ENCODE measurements at regions not wholly inside any gene's neighbourhood (a gene's known extent, or its start where the extent isn't known, plus 50 kb on each side); places are given as distances from the start of the nearest gene placed in this dataset.
A peak's percentile ranks its signal among the peaks of the same experiment; 100 is the strongest.

DNA sequence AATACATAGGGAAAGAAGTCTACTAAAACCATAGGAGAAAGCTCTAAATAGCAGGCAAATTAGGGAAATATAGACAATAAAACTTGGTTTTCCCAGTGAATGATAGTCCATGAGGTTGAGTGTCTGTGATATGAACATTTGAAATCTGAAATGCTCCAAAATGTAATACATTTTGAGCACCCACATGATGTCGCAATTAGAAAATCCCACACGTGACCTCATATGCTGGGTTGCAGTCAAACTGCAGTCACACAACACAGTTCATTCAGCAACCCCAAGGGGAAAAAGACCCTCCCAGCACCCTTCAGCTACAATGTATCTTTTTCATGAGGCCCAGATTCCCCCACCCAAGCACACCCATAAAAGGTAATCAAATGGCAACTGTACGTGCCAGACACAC is 155.6 kb downstream of the BTC start:
- ATAC-seq, result no peak
- no peak for DNase-seq
- H3K9me3 Mint-ChIP-seq, result no peaks in the 10 kb centered on the region
- H3K27me3 Mint-ChIP-seq, result peaks cover 23% of the 10 kb centered on the region
- no peak overlapping the region for H3K4me3 Mint-ChIP-seq
- no peak overlapping the region for H3K27ac Mint-ChIP-seq
- H3K4me1 Mint-ChIP-seq, result no peaks in the 10 kb centered on the region

DNA sequence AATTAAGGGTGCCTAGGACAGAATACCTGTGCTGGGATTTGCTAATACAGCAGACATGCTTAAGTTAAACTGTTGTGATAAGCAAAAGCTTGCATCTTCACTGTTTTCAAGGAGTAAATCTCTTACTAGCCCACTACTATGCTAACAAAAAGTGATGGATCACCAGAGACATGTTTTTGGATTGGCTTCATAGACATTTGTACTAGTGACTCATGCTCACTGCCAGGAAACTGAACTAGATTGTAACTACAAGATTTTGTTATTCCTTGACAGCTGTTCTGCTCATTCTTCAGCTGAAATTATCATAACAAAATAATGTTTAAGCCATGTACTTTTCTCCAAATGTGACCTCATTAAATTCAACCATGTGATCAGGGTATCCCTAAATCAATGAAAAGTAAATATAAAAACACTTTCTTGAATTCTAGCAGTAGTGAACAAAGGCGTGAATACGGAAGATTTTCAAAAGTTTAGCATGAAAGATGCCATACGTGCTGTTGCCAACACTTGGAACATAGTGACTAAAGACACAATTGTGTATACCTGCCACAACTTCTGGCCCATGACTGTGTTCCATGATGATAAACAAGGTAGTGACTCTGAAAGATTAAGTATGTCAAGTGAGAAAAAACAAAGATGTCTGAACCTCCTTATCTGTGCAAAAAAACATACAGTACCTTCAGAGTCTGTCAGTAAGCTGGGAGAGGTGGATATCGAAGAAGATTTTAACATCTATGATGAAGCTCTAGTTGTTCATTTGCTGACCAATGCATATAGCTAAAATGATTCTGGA is 154.0 kb downstream of the BTC start:
- H3K4me1 Mint-ChIP-seq, result no peaks in the 10 kb centered on the region
- ATAC-seq (no peak), DNase-seq (no peak)
- peaks cover 21% of the 10 kb centered on the region for H3K27me3 Mint-ChIP-seq
- no peak overlapping the region for H3K4me3 Mint-ChIP-seq
- H3K27ac Mint-ChIP-seq, result no peak overlapping the region
- H3K9me3 Mint-ChIP-seq, result no peaks in the 10 kb centered on the region

DNA sequence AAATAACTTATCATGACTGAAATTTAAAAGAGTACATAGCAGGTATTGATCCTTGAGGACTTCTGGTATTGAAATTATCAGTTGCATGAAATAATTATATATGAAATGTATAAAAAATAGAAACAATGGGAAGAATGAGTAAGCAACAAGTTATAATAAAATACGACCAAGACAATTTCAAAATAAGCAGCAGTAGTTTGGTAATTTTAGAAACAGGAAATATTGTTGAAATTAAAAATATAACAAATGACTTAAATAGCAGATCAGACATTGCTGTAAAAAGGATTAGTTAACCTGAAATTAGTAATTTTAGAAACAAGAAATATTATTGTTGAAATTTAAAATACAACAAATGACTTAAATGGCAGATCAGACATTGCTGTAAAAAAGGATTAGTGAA is 152.3 kb downstream of the BTC start:
- Mint-ChIP-seq H3K4me3 (no peak overlapping the region), H3K27ac (no peak overlapping the region), H3K4me1 (no peaks in the 10 kb centered on the region), H3K27me3 (peaks cover 13% of the 10 kb centered on the region), H3K9me3 (no peaks in the 10 kb centered on the region)
- no peak for ATAC-seq
- no peak for DNase-seq

DNA sequence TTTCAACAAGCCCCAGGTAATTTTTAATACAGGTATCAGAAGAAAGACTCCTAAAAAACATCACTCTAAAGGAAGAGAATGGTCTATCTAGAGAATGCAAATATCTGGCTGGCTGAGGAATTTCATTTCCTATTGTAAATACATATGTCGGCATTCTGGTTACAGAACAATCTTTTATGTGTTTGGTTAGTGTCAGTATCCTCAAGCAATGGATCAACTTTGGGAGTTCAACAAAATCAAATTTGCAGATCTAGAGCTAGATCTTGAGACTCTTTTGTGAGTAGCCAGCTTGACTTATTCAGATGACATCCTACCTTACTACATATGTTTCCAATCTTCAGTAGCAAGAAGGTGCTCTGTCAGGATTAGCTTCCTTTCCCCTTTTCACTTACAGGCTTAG is 145.1 kb downstream of the BTC start:
- Mint-ChIP-seq H3K9me3 (no peaks in the 10 kb centered on the region), H3K27me3 (no peaks in the 10 kb centered on the region), H3K27ac (no peak overlapping the region), H3K4me1 (no peaks in the 10 kb centered on the region), H3K4me3 (no peak overlapping the region)
- no peak for DNase-seq
- no peak for ATAC-seq

DNA sequence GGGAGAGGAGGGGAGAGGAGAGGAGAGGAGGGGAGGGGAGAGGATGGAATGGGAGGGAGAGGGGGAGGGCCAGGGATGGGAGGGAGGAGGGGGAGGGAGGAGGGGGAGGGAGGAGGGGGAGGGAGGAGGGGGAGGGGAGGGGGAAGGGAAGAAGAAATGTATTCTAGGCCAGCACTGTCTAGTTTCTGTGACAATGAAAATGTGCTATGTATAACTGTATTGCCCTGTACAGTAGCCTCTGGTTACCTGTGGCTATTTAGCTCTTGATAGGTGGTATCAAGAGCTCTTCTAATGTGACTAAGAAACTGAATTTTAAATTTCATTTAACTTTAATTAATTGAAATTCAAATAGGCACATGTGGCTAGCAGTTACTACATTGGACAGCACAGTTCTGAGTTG is 143.1 kb downstream of the BTC start:
- H3K4me1 Mint-ChIP-seq, result no peaks in the 10 kb centered on the region
- no peak for ATAC-seq
- no peaks in the 10 kb centered on the region for H3K9me3 Mint-ChIP-seq
- H3K27ac Mint-ChIP-seq, result no peak overlapping the region
- DNase-seq, result no peak
- H3K4me3 Mint-ChIP-seq, result no peak overlapping the region
- no peaks in the 10 kb centered on the region for H3K27me3 Mint-ChIP-seq

DNA sequence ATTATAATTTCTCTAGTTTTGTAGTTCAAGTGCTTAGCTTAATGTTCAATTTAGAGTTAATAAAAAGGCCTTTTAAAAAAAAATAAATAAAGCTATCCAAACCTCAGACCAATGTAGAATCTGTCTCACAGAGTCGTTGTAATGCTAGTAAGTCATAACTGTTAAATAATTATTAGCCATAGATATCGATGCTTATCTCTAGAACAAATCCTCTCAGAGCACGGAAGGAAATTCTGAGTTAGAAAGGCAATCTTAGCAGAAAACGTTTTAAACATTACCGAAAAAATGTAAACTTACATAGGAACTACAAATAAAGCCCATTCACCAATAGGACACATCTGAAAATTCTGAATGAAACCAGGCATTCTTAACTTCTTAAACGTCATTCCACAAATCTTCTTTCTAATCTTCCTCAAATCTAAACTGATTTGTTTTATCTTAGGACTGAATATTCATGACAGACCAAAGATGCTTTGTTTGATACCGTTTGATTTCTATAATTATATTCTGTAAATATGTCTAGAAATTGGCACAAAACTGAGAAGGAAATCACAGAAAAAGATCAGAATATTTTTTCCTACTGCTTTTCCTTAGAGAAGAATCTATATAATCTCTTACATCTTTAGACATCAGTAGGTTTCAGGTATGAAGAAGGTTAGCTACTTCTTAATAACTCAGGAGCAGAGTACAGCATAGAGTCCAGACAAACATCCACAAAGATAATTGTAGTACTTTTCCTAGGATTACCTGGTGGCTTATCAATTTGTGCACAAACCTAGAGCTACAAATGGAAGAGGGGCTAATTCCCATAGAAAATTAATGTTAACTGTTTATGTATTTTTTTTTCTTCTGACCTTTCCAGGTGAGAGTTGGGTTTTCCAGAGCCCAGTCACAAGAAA is 140.7 kb downstream of the BTC start:
- Mint-ChIP-seq H3K27me3 (no peaks in the 10 kb centered on the region), H3K9me3 (no peaks in the 10 kb centered on the region), H3K4me3 (no peak overlapping the region), H3K27ac (no peak overlapping the region), H3K4me1 (no peaks in the 10 kb centered on the region)
- DNase-seq (no peak), ATAC-seq (no peak)

DNA sequence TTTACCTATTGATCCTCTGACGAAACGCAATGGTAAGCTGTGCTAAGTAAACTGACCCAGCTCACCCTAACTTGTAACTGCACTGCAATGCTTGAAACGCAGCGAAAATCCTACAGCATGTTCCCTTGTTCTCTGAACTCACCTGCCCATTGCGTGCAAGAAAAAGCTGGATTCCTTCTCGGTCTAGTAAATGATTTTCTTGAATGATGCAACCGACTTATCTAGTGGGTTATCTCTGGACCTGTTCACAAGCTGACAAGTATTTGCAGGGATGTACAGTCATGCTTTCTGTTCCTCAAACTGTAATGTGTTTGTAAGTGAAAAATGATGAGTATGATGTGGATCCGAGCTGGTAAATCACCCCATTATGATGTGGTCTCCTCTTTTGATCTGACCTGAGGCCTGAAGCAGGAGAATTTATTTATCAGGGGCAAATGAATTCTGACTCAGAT is 140.1 kb downstream of the BTC start:
- Mint-ChIP-seq H3K27ac (no peak overlapping the region), H3K9me3 (no peaks in the 10 kb centered on the region), H3K4me1 (no peaks in the 10 kb centered on the region), H3K27me3 (no peaks in the 10 kb centered on the region), H3K4me3 (no peak overlapping the region)
- ATAC-seq (no peak), DNase-seq (no peak)

DNA sequence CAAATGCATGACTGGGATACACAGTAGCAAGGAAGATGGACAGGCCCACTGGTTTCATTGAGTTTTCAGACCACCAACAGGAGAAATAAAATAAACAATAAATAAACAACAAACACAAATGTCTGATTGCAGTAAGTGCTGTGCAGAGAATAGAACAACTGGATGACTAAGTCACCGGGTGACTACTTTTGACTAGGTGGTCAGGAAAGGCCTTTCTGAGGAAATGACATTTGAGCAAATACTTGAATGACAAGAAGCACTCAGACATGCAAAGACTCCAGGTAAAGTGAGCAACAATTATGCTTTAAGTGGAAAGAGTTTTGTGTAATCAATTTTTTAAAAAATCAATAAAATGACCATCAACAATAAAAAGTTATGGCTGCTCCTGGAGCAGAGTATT is 137.7 kb downstream of the BTC start:
- H3K4me1 Mint-ChIP-seq, result no peaks in the 10 kb centered on the region
- no peak overlapping the region for H3K4me3 Mint-ChIP-seq
- H3K27ac Mint-ChIP-seq, result no peak overlapping the region
- no peak for ATAC-seq
- H3K9me3 Mint-ChIP-seq, result no peaks in the 10 kb centered on the region
- no peak for DNase-seq
- H3K27me3 Mint-ChIP-seq, result no peaks in the 10 kb centered on the region

DNA sequence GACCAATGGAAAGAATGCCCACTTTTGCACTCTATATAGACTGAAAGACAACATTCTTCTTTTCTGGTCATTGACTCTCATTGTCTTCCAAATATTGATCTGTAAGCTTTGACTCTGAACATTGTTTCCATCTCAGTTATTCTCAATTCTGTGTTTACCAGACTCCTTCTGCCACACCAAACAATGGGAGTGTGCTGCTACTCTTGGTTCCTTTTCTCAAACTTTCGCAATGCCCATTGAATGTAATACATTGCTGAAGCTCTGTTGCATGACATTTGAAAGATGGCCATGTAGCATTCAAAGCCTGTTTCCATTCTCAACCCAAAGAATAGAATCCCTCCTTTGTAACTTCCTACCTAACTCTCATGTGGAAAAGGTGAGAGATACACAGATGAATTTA is 136.2 kb downstream of the BTC start:
- ATAC-seq (no peak), DNase-seq (no peak)
- Mint-ChIP-seq H3K9me3 (no peaks in the 10 kb centered on the region), H3K27ac (no peak overlapping the region), H3K4me1 (no peaks in the 10 kb centered on the region), H3K27me3 (no peaks in the 10 kb centered on the region), H3K4me3 (no peak overlapping the region)

DNA sequence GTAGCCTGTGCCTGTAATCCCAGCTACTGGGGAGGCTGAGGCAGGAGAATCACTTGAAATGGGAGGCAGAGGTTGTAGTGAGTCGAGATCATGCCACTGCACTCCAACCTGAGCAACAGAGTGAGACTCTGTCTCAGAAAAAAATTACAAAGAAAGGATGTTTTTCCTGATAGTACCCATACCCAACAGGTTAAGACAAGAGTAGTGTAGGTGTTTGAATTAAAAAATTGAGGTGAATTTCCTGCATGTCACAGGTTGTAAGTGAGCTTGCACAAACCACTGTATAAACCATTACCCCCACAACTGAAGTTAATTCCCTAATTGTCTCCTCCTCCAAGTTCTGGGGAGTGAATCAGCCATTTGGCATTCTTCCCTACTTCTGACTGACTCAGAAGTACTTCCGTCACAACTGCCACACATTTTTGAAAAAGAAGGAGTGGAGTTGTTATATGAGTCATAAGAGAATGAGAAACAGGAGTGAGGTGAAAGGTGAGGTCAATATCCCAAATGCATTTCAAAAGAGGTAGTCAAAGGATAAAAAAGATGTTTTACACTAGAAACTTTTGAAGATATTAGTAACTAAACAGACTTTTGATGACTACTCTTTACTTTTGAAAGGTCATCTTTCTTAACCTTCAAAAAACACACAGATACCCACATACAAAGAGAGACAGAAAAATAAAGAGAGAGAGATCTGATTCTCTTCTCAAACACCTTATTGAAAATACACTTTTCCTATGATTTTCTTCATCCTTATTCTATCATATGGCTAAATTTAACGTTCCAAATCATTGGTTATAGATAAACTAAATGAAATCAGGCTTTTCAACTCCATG is 134.5 kb downstream of the BTC start:
- peaks cover 7% of the 10 kb centered on the region for H3K27me3 Mint-ChIP-seq
- no peaks in the 10 kb centered on the region for H3K9me3 Mint-ChIP-seq
- no peak for ATAC-seq

DNA sequence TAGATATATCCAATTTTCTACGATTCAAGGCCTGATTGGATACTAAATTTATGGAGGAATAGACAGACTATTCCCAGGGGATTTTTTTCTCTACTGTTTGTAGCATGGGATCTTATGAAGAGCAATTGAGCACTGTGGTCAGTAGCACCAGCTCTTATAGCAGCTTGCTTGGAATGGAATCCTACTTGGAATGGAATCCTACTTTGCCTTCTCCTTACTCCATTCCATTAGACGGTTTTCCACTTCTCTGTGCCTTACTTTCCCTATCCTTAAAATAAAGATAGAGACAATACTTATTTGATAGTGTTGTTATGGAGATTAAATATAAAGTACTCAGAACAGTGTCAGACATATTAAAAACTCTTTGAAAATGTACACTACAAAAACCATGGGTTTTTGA is 133.5 kb downstream of the BTC start:
- H3K4me1 Mint-ChIP-seq, result no peaks in the 10 kb centered on the region
- H3K27me3 Mint-ChIP-seq, result peaks cover 8% of the 10 kb centered on the region
- no peak for ATAC-seq
- no peak overlapping the region for H3K27ac Mint-ChIP-seq
- H3K4me3 Mint-ChIP-seq, result no peak overlapping the region
- H3K9me3 Mint-ChIP-seq, result no peaks in the 10 kb centered on the region
- no peak for DNase-seq

More for the DNA sequence above, 134.5 kb downstream of the BTC start:
- H3K27ac Mint-ChIP-seq, result no peak overlapping the region
- no peaks in the 10 kb centered on the region for H3K4me1 Mint-ChIP-seq
- H3K4me3 Mint-ChIP-seq, result no peak overlapping the region
- DNase-seq, result no peak

DNA sequence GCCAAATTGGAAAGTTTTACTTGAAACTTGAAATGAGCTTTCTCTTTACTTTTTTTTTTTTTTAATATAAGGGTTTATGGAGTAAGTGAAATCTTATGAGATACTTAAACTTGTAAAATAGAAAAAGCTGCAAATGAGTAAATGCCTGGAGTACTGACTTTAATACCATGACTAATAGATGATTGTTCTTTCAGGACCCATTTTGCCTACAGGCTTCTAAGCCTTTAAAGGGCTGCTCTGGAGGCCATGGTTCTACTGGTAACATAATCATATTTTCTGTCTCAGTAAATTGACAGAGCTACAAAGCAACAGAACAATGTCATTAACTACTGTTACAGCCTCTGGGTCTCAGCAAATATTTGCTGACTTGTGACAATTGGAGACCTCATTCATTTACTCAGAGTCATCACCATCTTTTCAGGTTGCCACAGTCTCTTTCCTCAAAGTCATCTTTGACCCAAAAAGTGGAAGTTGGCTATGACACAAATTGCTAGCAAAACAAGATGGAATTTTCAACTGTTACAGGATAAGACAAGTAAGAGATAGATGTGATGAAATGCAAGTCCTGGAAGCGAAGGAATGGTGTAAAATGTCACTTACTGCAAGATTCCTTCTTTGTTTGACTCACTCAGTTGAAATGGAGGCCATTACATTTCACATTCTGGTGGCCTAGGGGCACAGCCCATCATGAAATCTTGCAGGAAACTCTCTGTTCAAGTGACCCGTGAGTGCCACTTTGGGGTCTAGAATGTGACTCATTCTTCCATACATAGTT is 132.7 kb downstream of the BTC start:
- Mint-ChIP-seq H3K9me3 (no peaks in the 10 kb centered on the region), H3K4me1 (no peaks in the 10 kb centered on the region), H3K27me3 (peaks cover 8% of the 10 kb centered on the region), H3K4me3 (no peak overlapping the region), H3K27ac (no peak overlapping the region)
- ATAC-seq (no peak), DNase-seq (no peak)

DNA sequence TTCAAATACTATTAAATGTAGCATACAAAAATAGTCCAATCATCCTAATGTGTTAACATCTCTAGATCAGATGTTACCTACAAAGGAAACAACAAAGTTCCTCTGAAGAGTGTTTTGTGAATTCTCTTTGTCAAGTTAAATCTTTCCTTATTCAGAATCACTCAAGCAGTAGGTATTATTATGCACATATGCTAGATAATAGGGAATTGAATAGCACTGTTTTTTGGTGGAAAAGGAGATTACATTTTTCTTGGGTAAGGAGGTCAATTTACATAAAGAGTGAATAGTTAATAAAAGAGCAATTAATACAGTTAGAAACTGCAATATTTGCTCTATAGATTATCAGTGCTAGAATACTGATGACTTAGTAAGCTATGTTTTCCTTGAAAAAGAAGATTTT is 130.7 kb downstream of the BTC start:
- Mint-ChIP-seq H3K9me3 (no peaks in the 10 kb centered on the region), H3K4me3 (no peak overlapping the region), H3K27ac (peak overlapping the region in 1 of 2 donors; percentile 12), H3K4me1 (no peaks in the 10 kb centered on the region), H3K27me3 (peaks cover 10% of the 10 kb centered on the region)
- ATAC-seq, result no peak
- no peak for DNase-seq

DNA sequence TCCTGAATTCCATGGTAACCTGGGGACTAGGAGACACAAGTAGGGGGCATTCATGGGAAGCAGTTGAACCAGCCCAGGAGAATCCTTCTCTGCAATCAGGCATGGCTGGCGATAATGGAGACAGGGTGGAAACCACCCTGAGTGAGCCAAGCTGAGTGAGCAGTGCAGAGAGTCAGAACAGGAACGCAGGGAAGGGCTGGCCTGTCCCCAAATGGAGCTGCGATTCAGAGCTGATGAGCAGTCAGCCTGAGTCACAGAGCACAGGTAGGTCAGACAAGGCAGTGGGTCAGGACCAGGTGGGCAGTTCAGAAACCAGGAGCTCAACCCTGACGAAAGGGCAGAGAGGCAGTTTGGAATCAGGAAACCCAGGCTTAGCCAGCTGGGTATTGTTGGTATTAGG is 129.0 kb downstream of the BTC start:
- no peak overlapping the region for H3K4me3 Mint-ChIP-seq
- DNase-seq, result no peak
- no peak for ATAC-seq
- H3K9me3 Mint-ChIP-seq, result no peaks in the 10 kb centered on the region
- H3K27me3 Mint-ChIP-seq, result peaks cover 18% of the 10 kb centered on the region
- no peaks in the 10 kb centered on the region for H3K4me1 Mint-ChIP-seq
- peak overlapping the region in 1 of 2 donors; percentile 35 for H3K27ac Mint-ChIP-seq

DNA sequence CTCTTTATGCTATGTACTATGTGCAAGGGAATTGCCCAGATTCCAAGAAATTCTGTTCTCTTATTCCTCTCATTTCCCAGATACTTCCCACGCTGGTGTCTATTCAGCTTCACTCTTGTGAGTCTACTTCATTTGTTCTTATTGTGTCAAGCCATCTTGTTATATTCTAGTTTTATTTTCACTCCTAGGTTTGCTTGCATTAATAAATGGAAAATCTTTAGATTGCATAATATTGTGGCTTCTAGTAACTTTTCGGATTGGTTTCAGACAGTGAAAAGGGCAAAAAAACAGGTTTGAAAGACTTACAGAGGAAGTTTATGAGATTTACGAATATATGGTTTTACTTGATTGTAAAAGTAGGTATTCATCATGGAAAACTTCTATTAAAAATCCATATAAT is 128.4 kb downstream of the BTC start:
- DNase-seq (no peak), ATAC-seq (no peak)
- Mint-ChIP-seq H3K4me1 (no peaks in the 10 kb centered on the region), H3K27ac (no peak overlapping the region), H3K9me3 (no peaks in the 10 kb centered on the region), H3K4me3 (no peak overlapping the region), H3K27me3 (peaks cover 18% of the 10 kb centered on the region)
